ENCODE measurements at regions not wholly inside any gene's neighbourhood (a gene's known extent, or its start where the extent isn't known, plus 50 kb on each side); places are given as distances from the start of the nearest gene placed in this dataset.

DNA sequence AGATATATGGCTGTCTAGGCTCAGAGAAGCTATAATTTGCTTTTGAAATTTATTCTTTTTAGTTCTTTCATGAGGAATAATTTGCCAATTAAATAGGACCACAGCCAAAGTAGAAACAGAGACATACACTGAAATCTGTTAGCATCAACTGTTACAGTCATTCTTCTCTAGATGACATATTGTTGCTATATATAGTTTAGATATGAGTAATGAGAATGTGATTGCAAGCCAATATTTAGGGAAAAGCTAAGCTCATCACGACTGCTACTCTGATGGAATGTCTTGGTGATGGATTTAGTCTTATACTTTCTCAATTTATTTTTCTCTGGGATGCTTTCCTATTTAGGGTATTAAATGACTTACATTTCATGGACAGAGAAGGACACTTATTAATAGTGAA, 259.1 kb downstream of the LNPK start:
- TF ChIP-seq, protein P1, sequence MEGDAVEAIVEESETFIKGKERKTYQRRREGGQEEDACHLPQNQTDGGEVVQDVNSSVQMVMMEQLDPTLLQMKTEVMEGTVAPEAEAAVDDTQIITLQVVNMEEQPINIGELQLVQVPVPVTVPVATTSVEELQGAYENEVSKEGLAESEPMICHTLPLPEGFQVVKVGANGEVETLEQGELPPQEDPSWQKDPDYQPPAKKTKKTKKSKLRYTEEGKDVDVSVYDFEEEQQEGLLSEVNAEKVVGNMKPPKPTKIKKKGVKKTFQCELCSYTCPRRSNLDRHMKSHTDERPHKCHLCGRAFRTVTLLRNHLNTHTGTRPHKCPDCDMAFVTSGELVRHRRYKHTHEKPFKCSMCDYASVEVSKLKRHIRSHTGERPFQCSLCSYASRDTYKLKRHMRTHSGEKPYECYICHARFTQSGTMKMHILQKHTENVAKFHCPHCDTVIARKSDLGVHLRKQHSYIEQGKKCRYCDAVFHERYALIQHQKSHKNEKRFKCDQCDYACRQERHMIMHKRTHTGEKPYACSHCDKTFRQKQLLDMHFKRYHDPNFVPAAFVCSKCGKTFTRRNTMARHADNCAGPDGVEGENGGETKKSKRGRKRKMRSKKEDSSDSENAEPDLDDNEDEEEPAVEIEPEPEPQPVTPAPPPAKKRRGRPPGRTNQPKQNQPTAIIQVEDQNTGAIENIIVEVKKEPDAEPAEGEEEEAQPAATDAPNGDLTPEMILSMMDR (IDR thresholded peaks at IDR 0.05; ENCODE audit: low read length): no peak
- TF ChIP-seq EZH2 (IDR thresholded peaks at IDR 0.05; ENCODE audit: borderline replicate concordance, low read length): no peak
